Dendritic cell treated with granulocyte-macrophage colony-stimulating factor and Interleukin-4, amounts not matched to agents 40 ng/mL and 50 ng/mL, for 4 days (primary cell): ENCODE measurements at regions not wholly inside any gene's neighbourhood (a gene's known extent, or its start where the extent isn't known, plus 50 kb on each side); places are given as distances from the start of the nearest gene placed in this dataset.

Experiments
- H3K27ac Mint-ChIP-seq: one replicate; pipeline ENCODE4 v1.8.0; 2022; ENCODE audit warnings: mild to moderate bottlenecking, mixed read lengths
- H3K27me3 Mint-ChIP-seq: one replicate; pipeline ENCODE4 v1.8.0; 2022; ENCODE audit warnings: mild to moderate bottlenecking, mixed read lengths
- H3K36me3 Mint-ChIP-seq: one replicate; pipeline ENCODE4 v1.8.0; 2022; ENCODE audit warnings: low read depth, mixed read lengths
- H3K4me1 Mint-ChIP-seq: one replicate; pipeline ENCODE4 v1.8.0; 2022; ENCODE audit warnings: low read depth, mixed read lengths
- H3K4me3 Mint-ChIP-seq: one replicate; pipeline ENCODE4 v1.8.0; 2022; ENCODE audit warnings: mild to moderate bottlenecking, moderate library complexity, mixed read lengths
- H3K9me3 Mint-ChIP-seq: one replicate; pipeline ENCODE4 v1.8.0; 2022; ENCODE audit warnings: mixed read lengths
- intact Hi-C: fragments of 100-400 bp; cut with micrococcal nuclease; formaldehyde crosslinking; loops from one replicate; pipeline ENCODE4 v1.15.0; 2022

GRCh38 chr4:171049380-171049779, 763.8 kb upstream of the GALNTL6 start:
- peaks cover 17% of the 10 kb centered on the region for H3K9me3 Mint-ChIP-seq
- H3K27me3 Mint-ChIP-seq = no peaks in the 10 kb centered on the region
- H3K4me3 Mint-ChIP-seq = no peak overlapping the region
- no peaks in the 10 kb centered on the region for H3K4me1 Mint-ChIP-seq
- H3K36me3 Mint-ChIP-seq = no peaks in the 10 kb centered on the region
- no peak overlapping the region for H3K27ac Mint-ChIP-seq
- intact Hi-C loops = no loop called here

GRCh38 chr4:171042989-171043524, 770.1 kb upstream of the GALNTL6 start:
- H3K4me3 Mint-ChIP-seq = no peak overlapping the region
- no peaks in the 10 kb centered on the region for H3K36me3 Mint-ChIP-seq
- peaks cover 23% of the 10 kb centered on the region for H3K9me3 Mint-ChIP-seq
- H3K27me3 Mint-ChIP-seq = no peaks in the 10 kb centered on the region
- no peak overlapping the region for H3K27ac Mint-ChIP-seq
- intact Hi-C loops = no loop called here
- H3K4me1 Mint-ChIP-seq = no peaks in the 10 kb centered on the region

GRCh38 chr4:171035909-171036308, 777.3 kb upstream of the GALNTL6 start:
- Mint-ChIP-seq H3K4me3 (no peak overlapping the region), H3K27ac (no peak overlapping the region), H3K4me1 (no peaks in the 10 kb centered on the region), H3K36me3 (no peaks in the 10 kb centered on the region), H3K9me3 (no peaks in the 10 kb centered on the region), H3K27me3 (no peaks in the 10 kb centered on the region)
- intact Hi-C loops = no loop called here

- no peak overlapping the region for H3K27ac Mint-ChIP-seq
- no peaks in the 10 kb centered on the region for H3K36me3 Mint-ChIP-seq
- H3K4me3 Mint-ChIP-seq = no peak overlapping the region
- no peaks in the 10 kb centered on the region for H3K27me3 Mint-ChIP-seq
- H3K4me1 Mint-ChIP-seq = no peaks in the 10 kb centered on the region
- H3K9me3 Mint-ChIP-seq = no peaks in the 10 kb centered on the region
- intact Hi-C loops = no loop called here
Measured at GRCh38 chr4:171031338-171031737, 781.9 kb upstream of the GALNTL6 start.

GRCh38 chr4:171025776-171026175, 787.4 kb upstream of the GALNTL6 start:
- H3K4me3 Mint-ChIP-seq = no peak overlapping the region
- no peaks in the 10 kb centered on the region for H3K36me3 Mint-ChIP-seq
- H3K9me3 Mint-ChIP-seq = peaks cover 3% of the 10 kb centered on the region
- H3K27me3 Mint-ChIP-seq = no peaks in the 10 kb centered on the region
- intact Hi-C loops = no loop called here
- no peaks in the 10 kb centered on the region for H3K4me1 Mint-ChIP-seq
- no peak overlapping the region for H3K27ac Mint-ChIP-seq

GRCh38 chr4:171025343-171025742, 787.9 kb upstream of the GALNTL6 start:
- Mint-ChIP-seq H3K27me3 (no peaks in the 10 kb centered on the region), H3K4me1 (no peaks in the 10 kb centered on the region), H3K4me3 (no peak overlapping the region), H3K9me3 (peaks cover 7% of the 10 kb centered on the region), H3K27ac (no peak overlapping the region), H3K36me3 (no peaks in the 10 kb centered on the region)
- intact Hi-C loops = no loop called here

GRCh38 chr4:171024720-171025303, 788.4 kb upstream of the GALNTL6 start:
- H3K9me3 Mint-ChIP-seq = peaks cover 8% of the 10 kb centered on the region
- H3K4me3 Mint-ChIP-seq = no peak overlapping the region
- intact Hi-C loops = no loop called here
- H3K36me3 Mint-ChIP-seq = no peaks in the 10 kb centered on the region
- H3K27me3 Mint-ChIP-seq = no peaks in the 10 kb centered on the region
- H3K4me1 Mint-ChIP-seq = no peaks in the 10 kb centered on the region
- H3K27ac Mint-ChIP-seq = no peak overlapping the region

GRCh38 chr4:171022824-171023230, 790.4 kb upstream of the GALNTL6 start:
- H3K36me3 Mint-ChIP-seq = no peaks in the 10 kb centered on the region
- no peaks in the 10 kb centered on the region for H3K27me3 Mint-ChIP-seq
- H3K4me1 Mint-ChIP-seq = no peaks in the 10 kb centered on the region
- H3K9me3 Mint-ChIP-seq = peaks cover 8% of the 10 kb centered on the region
- intact Hi-C loops = no loop called here
- no peak overlapping the region for H3K27ac Mint-ChIP-seq
- no peak overlapping the region for H3K4me3 Mint-ChIP-seq

GRCh38 chr4:171017593-171017992, 795.6 kb upstream of the GALNTL6 start:
- H3K4me1 Mint-ChIP-seq = no peaks in the 10 kb centered on the region
- intact Hi-C loops = no loop called here
- no peaks in the 10 kb centered on the region for H3K27me3 Mint-ChIP-seq
- no peak overlapping the region for H3K27ac Mint-ChIP-seq
- peaks cover 8% of the 10 kb centered on the region for H3K9me3 Mint-ChIP-seq
- H3K36me3 Mint-ChIP-seq = no peaks in the 10 kb centered on the region
- H3K4me3 Mint-ChIP-seq = no peak overlapping the region

GRCh38 chr4:171016145-171016544, 797.1 kb upstream of the GALNTL6 start:
- intact Hi-C loops = no loop called here
- Mint-ChIP-seq H3K27me3 (no peaks in the 10 kb centered on the region), H3K36me3 (no peaks in the 10 kb centered on the region), H3K4me3 (no peak overlapping the region), H3K27ac (no peak overlapping the region), H3K9me3 (peaks cover 10% of the 10 kb centered on the region), H3K4me1 (no peaks in the 10 kb centered on the region)

GRCh38 chr4:171015441-171015840, 797.8 kb upstream of the GALNTL6 start:
- H3K27me3 Mint-ChIP-seq = no peaks in the 10 kb centered on the region
- intact Hi-C loops = no loop called here
- H3K36me3 Mint-ChIP-seq = no peaks in the 10 kb centered on the region

GRCh38 chr4:171007618-171008390, 805.4 kb upstream of the GALNTL6 start:
- H3K36me3 Mint-ChIP-seq = no peaks in the 10 kb centered on the region
- H3K9me3 Mint-ChIP-seq = peaks cover 30% of the 10 kb centered on the region
- no peak overlapping the region for H3K27ac Mint-ChIP-seq
- no peaks in the 10 kb centered on the region for H3K27me3 Mint-ChIP-seq
- no peaks in the 10 kb centered on the region for H3K4me1 Mint-ChIP-seq
- intact Hi-C loops = no loop called here
- H3K4me3 Mint-ChIP-seq = no peak overlapping the region

More at GRCh38 chr4:171015441-171015840, 797.8 kb upstream of the GALNTL6 start:
- Mint-ChIP-seq H3K27ac (no peak overlapping the region), H3K4me3 (no peak overlapping the region), H3K9me3 (peaks cover 11% of the 10 kb centered on the region), H3K4me1 (no peaks in the 10 kb centered on the region)

GRCh38 chr4:171002246-171002645, 811.0 kb upstream of the GALNTL6 start:
- intact Hi-C loops = no loop called here
- peaks cover 18% of the 10 kb centered on the region for H3K9me3 Mint-ChIP-seq
- no peaks in the 10 kb centered on the region for H3K36me3 Mint-ChIP-seq
- no peaks in the 10 kb centered on the region for H3K4me1 Mint-ChIP-seq
- no peaks in the 10 kb centered on the region for H3K27me3 Mint-ChIP-seq
- H3K4me3 Mint-ChIP-seq = no peak overlapping the region
- H3K27ac Mint-ChIP-seq = no peak overlapping the region

GRCh38 chr4:170990989-170991589, 822.1 kb upstream of the GALNTL6 start:
- H3K27me3 Mint-ChIP-seq = no peaks in the 10 kb centered on the region
- H3K4me1 Mint-ChIP-seq = no peaks in the 10 kb centered on the region
- peaks cover 16% of the 10 kb centered on the region for H3K9me3 Mint-ChIP-seq
- no peak overlapping the region for H3K4me3 Mint-ChIP-seq
- H3K36me3 Mint-ChIP-seq = no peaks in the 10 kb centered on the region
- H3K27ac Mint-ChIP-seq = no peak overlapping the region
- intact Hi-C loops = loop anchor here (5.0 kb wide), 2 partner anchors 1211 to 1841 kb away; no protein-coding TSS in a partner anchor
